ENCODE measurements at regions not wholly inside any gene's neighbourhood (a gene's known extent, or its start where the extent isn't known, plus 50 kb on each side); places are given as distances from the start of the nearest gene placed in this dataset.

GRCh38 chr10:114749014-114749413 lies 72.6 kb upstream of the FHIP2A start:
- no peak for TF ChIP-seq EZH2 (IDR thresholded peaks at IDR 0.05; ENCODE audit: borderline replicate concordance, insufficient read depth, low read depth, low read length, poor library complexity, severe bottlenecking)
- H3K4me1 Mint-ChIP-seq, result no peaks in the 10 kb centered on the region
- intact Hi-C loops (cut with micrococcal nuclease), result no loop called here
- no peak for DNase-seq
- WGBS (ENCODE audit: insufficient coverage), result 14% methylated on average over 1 of the region's 3 CpGs
- no peaks in the 10 kb centered on the region for H3K79me2 ChIP-seq (ENCODE audit: control insufficient read depth, insufficient read depth, low read length)
- CTCF ChIA-PET, result no interaction called here
- no peak overlapping the region for H2AFZ ChIP-seq (ENCODE audit: insufficient read depth, low read depth, low read length, poor library complexity, severe bottlenecking)
- no peak overlapping the region for H3K27ac ChIP-seq (ENCODE audit: low read length in 2 of 2)
- H3K27me3 Mint-ChIP-seq, result peaks cover 36% of the 10 kb centered on the region
- POLR2A ChIA-PET, result no interaction called here
- H3K9me3 Mint-ChIP-seq (ENCODE audit: insufficient read depth), result no peaks in the 10 kb centered on the region
- no peak overlapping the region for H3K4me3 ChIP-seq (ENCODE audit: control extremely low read depth in 1 of 5, extremely low read depth in 1 of 5, insufficient read depth in 1 of 5, low read depth in 2 of 5, low read length in 4 of 5)
- H4K20me1 ChIP-seq (ENCODE audit: control insufficient read depth, insufficient read depth, low read length, poor library complexity, severe bottlenecking), result no peaks in the 10 kb centered on the region
- H3K9ac ChIP-seq (ENCODE audit: low read length), result no peak overlapping the region
- no peaks in the 10 kb centered on the region for H3K36me3 ChIP-seq (replicated peaks in 1 of 2; ENCODE audit: control extremely low read depth in 1 of 2, control insufficient read depth in 1 of 2, extremely low read depth in 1 of 2, insufficient read depth in 2 of 2, low read length in 1 of 2)
- H3K4me2 ChIP-seq (replicated peaks; ENCODE audit: low read depth, low read length, poor library complexity, severe bottlenecking), result no peak overlapping the region
- no peak for ATAC-seq (ENCODE audit: low read depth)
- no peaks in the 10 kb centered on the region for H3K4me1 ChIP-seq (ENCODE audit: control insufficient read depth in 2 of 2, insufficient read depth in 2 of 2, low read length in 2 of 2)
- no peak overlapping the region for H3K4me3 Mint-ChIP-seq
- peaks cover 0 to 8% (median 3%) of the 10 kb centered on the region in 4 experiments for H3K27me3 ChIP-seq (replicated peaks in 1 of 4; ENCODE audit: control extremely low read depth in 1 of 4, control insufficient read depth in 3 of 4, insufficient read depth in 4 of 4, low read length in 3 of 4)
- no peaks in the 10 kb centered on the region for H3K9me3 ChIP-seq (ENCODE audit: control extremely low read depth in 1 of 3, control insufficient read depth in 2 of 3, insufficient read depth in 1 of 3, low read length in 2 of 3)
- no peak overlapping the region for H3K27ac Mint-ChIP-seq

DNA sequence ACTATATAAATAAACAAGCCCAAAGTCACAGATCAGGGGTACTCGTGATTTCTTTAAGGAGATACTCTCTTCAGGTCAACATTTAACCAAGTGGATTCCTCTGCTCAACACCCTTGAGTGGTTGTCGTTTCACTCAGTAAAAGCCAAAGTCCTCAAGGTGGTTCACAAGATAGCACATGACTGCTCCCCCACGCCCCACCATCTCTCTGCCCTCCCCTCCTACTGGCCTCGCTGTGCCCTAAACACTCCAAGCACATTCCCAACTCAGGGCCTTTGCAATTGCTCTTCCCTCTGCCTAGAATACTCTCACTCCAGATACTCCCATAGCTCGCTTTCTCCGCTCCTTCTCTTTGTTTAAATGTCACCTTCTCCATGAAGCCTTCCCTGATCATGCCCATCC lies 72.1 kb upstream of the FHIP2A start:
- Histone ChIP-seq H2AFZ (ENCODE audit: insufficient read depth, low read depth, low read length, poor library complexity, severe bottlenecking) (no peak overlapping the region), H3K4me2 (replicated peaks; ENCODE audit: low read depth, low read length, poor library complexity, severe bottlenecking) (no peak overlapping the region), H3K27ac (ENCODE audit: low read length in 2 of 2) (no peak overlapping the region), H3K9ac (ENCODE audit: low read length) (no peak overlapping the region), H3K27me3 (replicated peaks in 1 of 4; ENCODE audit: control extremely low read depth in 1 of 4, control insufficient read depth in 3 of 4, insufficient read depth in 4 of 4, low read length in 3 of 4) (peaks cover 0 to 8% (median 3%) of the 10 kb centered on the region in 4 experiments), H4K20me1 (ENCODE audit: control insufficient read depth, insufficient read depth, low read length, poor library complexity, severe bottlenecking) (no peaks in the 10 kb centered on the region), H3K4me1 (ENCODE audit: control insufficient read depth in 2 of 2, insufficient read depth in 2 of 2, low read length in 2 of 2) (no peaks in the 10 kb centered on the region), H3K79me2 (ENCODE audit: control insufficient read depth, insufficient read depth, low read length) (no peaks in the 10 kb centered on the region), H3K36me3 (replicated peaks in 1 of 2; ENCODE audit: control extremely low read depth in 1 of 2, control insufficient read depth in 1 of 2, extremely low read depth in 1 of 2, insufficient read depth in 2 of 2, low read length in 1 of 2) (no peaks in the 10 kb centered on the region), H3K4me3 (ENCODE audit: control extremely low read depth in 1 of 5, extremely low read depth in 1 of 5, insufficient read depth in 1 of 5, low read depth in 2 of 5, low read length in 4 of 5) (no peak overlapping the region), H3K9me3 (ENCODE audit: control extremely low read depth in 1 of 3, control insufficient read depth in 2 of 3, insufficient read depth in 1 of 3, low read length in 2 of 3) (no peaks in the 10 kb centered on the region)
- ChIA-PET CTCF (no interaction called here), POLR2A (no interaction called here)
- Mint-ChIP-seq H3K9me3 (ENCODE audit: insufficient read depth) (no peaks in the 10 kb centered on the region), H3K27me3 (peaks cover 36% of the 10 kb centered on the region), H3K4me1 (no peaks in the 10 kb centered on the region), H3K27ac (peak overlapping the region; percentile 22), H3K4me3 (no peak overlapping the region)
- intact Hi-C loops (cut with micrococcal nuclease), result no loop called here
- no peak for TF ChIP-seq EZH2 (IDR thresholded peaks at IDR 0.05; ENCODE audit: borderline replicate concordance, insufficient read depth, low read depth, low read length, poor library complexity, severe bottlenecking)
- TF ChIP-seq CTCF (IDR thresholded peaks at IDR 0.05), result no peak
- DNase-seq (no peak), ATAC-seq (ENCODE audit: low read depth) (no peak)
- 66% methylated on average over 6 of the region's 6 CpGs for WGBS (ENCODE audit: insufficient coverage)
